Stimulated activated CD4-positive, alpha-beta T cell treated with anti-CD3 and anti-CD28 coated beads, TNF-alpha, amount 100 ng/mL, for 1 hour (primary cell): ENCODE measurements at regions not wholly inside any gene's neighbourhood (a gene's known extent, or its start where the extent isn't known, plus 50 kb on each side); places are given as distances from the start of the nearest gene placed in this dataset.

Experiments used
- DNase-seq, 3 donors: peaks; one replicate each; pipeline ENCODE4 v3.0.0-alpha.2; 2020; ENCODE audit warnings: low read depth in 3 of 3, low spot score in 1 of 3

- DNase-seq = no peak
Observed at GRCh38 chr7:35348611-35349400, 94.9 kb upstream of the TBX20 start.

DNA sequence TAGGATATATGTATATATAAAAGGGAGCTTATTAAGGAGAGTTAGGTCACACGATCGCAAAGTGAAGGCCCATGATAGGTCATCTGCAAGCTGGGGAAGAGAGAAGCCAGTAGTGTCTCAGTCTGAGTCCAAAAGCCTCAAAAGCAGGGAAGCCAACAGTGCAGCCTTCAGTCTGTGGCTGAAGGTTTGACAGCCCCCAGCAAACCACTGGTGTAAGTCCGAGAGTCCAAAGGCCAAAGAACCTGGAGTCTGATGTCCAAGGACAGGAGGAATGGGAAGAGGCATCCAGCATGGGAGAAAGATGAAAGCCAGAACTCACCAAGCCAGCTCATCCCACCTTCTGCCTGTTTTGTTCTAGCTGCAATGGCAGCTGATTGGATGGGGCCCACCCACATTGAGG lies 88.9 kb upstream of the TBX20 start:
- DNase-seq = no peak

DNA sequence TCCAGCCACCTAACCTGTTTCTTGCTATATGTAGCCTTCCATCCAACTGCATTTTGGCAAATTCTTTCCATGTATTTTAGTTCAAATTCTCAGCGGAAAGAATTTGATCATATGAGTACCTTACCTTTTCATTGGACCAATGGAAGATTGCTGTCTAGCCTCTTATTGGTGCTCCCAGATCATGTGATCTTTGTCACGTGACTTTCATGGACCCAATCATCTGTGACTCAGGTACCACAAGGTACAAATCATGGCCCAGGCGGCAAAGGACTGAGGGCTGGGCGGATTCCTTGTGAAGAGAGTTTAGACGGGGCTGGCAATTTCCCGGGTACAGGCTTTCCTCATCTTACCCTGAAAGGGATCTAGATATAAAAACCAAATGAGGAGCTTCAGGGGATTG lies 85.9 kb upstream of the TBX20 start:
- DNase-seq = no peak

DNA sequence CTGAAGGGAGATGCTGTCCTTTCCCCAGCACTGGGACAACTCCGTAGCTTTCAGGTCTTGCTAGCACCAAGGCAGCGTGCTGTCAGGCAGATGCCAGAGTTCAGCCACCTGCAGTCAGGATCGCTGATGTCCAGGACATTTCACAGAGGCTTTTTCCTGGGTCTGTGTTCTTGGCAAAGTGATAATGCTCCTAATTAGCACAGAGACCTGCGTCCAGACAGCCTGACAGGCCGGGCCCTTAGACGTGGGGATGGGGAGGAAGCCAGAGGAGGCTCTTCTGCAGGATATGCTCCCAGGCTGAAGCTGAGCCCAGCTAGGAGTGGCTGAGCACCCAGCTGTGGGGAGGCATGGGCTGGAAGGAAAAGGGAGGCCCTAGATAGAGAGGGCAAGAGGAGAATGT lies 82.5 kb upstream of the TBX20 start:
- no peak for DNase-seq

DNA sequence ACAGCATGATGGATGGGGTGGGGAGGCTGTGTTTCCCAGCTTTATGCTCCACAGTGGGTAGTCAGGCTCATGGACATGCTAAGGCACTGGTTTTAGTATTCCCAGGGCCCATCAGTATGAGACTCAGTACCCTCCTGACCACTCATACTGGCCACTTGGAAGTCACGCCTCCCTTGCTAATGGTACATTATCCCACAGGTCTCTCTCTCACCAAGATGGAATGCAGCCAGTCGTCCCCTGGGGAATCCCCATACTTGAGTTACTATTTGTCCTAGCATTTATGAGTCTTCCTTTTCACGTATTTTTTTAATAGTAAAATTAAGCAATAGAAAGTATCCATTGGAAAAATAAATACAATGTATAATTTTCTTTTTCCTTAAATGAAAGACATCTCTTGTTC lies 80.6 kb upstream of the TBX20 start:
- no peak for DNase-seq

DNA sequence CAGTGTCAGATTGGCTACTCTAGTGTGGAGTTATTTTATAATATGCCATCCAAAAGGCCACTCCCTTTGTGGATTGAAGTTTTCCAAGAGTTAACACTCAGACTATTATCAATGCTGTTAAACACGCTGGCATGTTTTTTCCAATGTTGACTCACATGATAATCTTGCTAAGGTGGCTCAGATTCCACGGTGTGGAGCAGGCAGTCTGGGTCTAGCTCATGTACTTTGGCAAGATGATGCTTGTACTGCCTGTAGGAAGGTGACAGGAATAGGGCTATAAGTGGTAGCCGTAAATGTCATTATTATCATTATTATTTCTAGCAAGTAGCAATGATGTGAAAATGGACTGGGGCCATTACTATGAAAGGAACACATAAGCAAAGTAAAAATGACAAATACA lies 79.4 kb upstream of the TBX20 start:
- DNase-seq = no peak

GRCh38 chr7:35331730-35332678 lies 78.1 kb upstream of the TBX20 start:
- no peak for DNase-seq

DNA sequence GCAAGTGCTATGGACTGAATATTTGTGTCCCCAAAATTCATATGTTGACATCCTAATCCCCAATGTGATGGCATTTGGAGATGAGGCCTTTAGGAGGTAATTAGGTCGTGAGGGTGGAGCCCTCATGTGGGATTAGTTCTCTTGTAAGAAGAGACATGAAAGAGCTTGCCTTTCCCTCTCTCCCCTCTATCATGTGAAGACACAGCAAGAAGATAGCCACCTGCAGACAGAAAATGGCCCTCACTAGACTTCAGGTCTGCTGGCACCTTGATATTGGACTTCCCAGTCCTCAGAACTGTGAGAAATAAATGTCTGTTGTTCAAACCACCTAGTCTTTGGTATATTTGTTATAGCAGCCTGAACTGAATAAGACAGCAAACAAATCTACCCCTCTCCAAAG lies 75.1 kb upstream of the TBX20 start:
- DNase-seq = no peak

- no peak for DNase-seq
Observed at GRCh38 chr7:35319606-35320005, 65.7 kb upstream of the TBX20 start.

GRCh38 chr7:35316549-35316948 lies 62.6 kb upstream of the TBX20 start:
- no peak for DNase-seq

- no peak for DNase-seq
Observed at GRCh38 chr7:35315517-35315916, 61.6 kb upstream of the TBX20 start.

GRCh38 chr7:35314354-35314753 lies 60.5 kb upstream of the TBX20 start:
- DNase-seq = no peak

- no peak for DNase-seq
Observed at GRCh38 chr7:35313575-35313974, 59.7 kb upstream of the TBX20 start.
